WTC11 (cell line): ENCODE measurements at regions not wholly inside any gene's neighbourhood (a gene's known extent, or its start where the extent isn't known, plus 50 kb on each side); places are given as distances from the start of the nearest gene placed in this dataset.

Experiments
- ATAC-seq: fragments of 200-7000 bp; cut with Tn5 transposase; 2 replicates; pipeline ENCODE4 v1.10.0; 2021; ENCODE audit warnings: mild to moderate bottlenecking, moderate library complexity
- CTCF ChIA-PET: fragments of 300-600 bp; sonication (Branson Sonifier 250); formaldehyde crosslinking; loops from one replicate; lab custom pipeline; 2021; ENCODE audit warnings: antibody characterized with exemption; lab: Charles Lee
- POLR2A ChIA-PET: fragments of 350-600 bp; sonication (Branson Sonifier 250); formaldehyde crosslinking; loops from one replicate; lab custom pipeline; 2021; ENCODE audit warnings: antibody characterized with exemption; lab: Charles Lee
- DNase-seq: peaks from one replicate; pipeline ENCODE4 v3.0.0; 2021; ENCODE audit warnings: low spot score
- H3K27ac Mint-ChIP-seq: 2 replicates; pipeline ENCODE4 v1.8.0; 2021; ENCODE audit warnings: mixed read lengths
- H3K27me3 Mint-ChIP-seq: 2 replicates; pipeline ENCODE4 v1.8.0; 2021; ENCODE audit warnings: low read depth, mild to moderate bottlenecking, moderate library complexity, mixed read lengths
- H3K36me3 Mint-ChIP-seq: 2 replicates; pipeline ENCODE4 v1.8.0; 2021; ENCODE audit warnings: mixed read lengths
- H3K4me1 Mint-ChIP-seq: 2 replicates; pipeline ENCODE4 v1.8.0; 2022; ENCODE audit warnings: mixed read lengths
- H3K4me3 Mint-ChIP-seq: 2 replicates; pipeline ENCODE4 v1.8.0; 2021; ENCODE audit warnings: mild to moderate bottlenecking, moderate library complexity, mixed read lengths
- H3K9me3 Mint-ChIP-seq: 2 replicates; pipeline ENCODE4 v1.8.0; 2021; ENCODE audit warnings: mixed read lengths
- CREM ChIP-seq: sonication (generic); formaldehyde crosslinking; IDR thresholded peaks from 2 replicates; pipeline ENCODE4 v1.8.1; 2022; ENCODE audit warnings: mild to moderate bottlenecking, missing genetic modification reagents, moderate library complexity
- FOXJ3 ChIP-seq: sonication (generic); formaldehyde crosslinking; IDR thresholded peaks from 2 replicates; pipeline ENCODE4 v1.9.0; 2021; ENCODE audit warnings: missing genetic modification reagents, mild to moderate bottlenecking, borderline replicate concordance
- FOXK1 ChIP-seq: sonication (generic); formaldehyde crosslinking; IDR thresholded peaks from 2 replicates; pipeline ENCODE4 v1.8.0; 2022; ENCODE audit warnings: mild to moderate bottlenecking, moderate library complexity, missing genetic modification reagents
- GRHL2 ChIP-seq: fragments of 250-450 bp; sonication (Bioruptor Pico); IDR thresholded peaks from 2 replicates; pipeline ENCODE4 v1.8.0; 2022; ENCODE audit warnings: mild to moderate bottlenecking, moderate library complexity; ENCODE audit not compliant: insufficient replicate concordance, severe bottlenecking
- KAT7 ChIP-seq: sonication (generic); formaldehyde crosslinking; IDR thresholded peaks from 2 replicates; pipeline ENCODE4 v1.8.1; 2023; ENCODE audit warnings: missing genetic modification reagents, mild to moderate bottlenecking, borderline replicate concordance
- MAX ChIP-seq: sonication (generic); formaldehyde crosslinking; IDR thresholded peaks from 2 replicates; pipeline ENCODE4 v1.8.0; 2022; ENCODE audit warnings: mild to moderate bottlenecking, missing genetic modification reagents
- NFE2L1 ChIP-seq: sonication (generic); formaldehyde crosslinking; IDR thresholded peaks from 2 replicates; pipeline ENCODE4 v1.8.1; 2023; ENCODE audit warnings: missing genetic modification reagents
- NFYB ChIP-seq: sonication (generic); formaldehyde crosslinking; conservative IDR thresholded peaks from 2 replicates; pipeline ENCODE4 v1.8.0; 2022; ENCODE audit warnings: low read depth, missing genetic modification reagents
- RORB ChIP-seq: fragments of 250-450 bp; sonication (Bioruptor Pico); IDR thresholded peaks from 2 replicates; pipeline ENCODE4 v1.9.0; 2021; ENCODE audit warnings: mild to moderate bottlenecking
- SP1 ChIP-seq: sonication (generic); formaldehyde crosslinking; conservative IDR thresholded peaks from 2 replicates; pipeline ENCODE4 v1.8.1; 2022; ENCODE audit warnings: missing genetic modification reagents
- USF1 ChIP-seq: sonication (generic); formaldehyde crosslinking; IDR thresholded peaks from 2 replicates; pipeline ENCODE4 v1.8.0; 2022; ENCODE audit warnings: mild to moderate bottlenecking, missing genetic modification reagents
- ZNF219 ChIP-seq: sonication (generic); formaldehyde crosslinking; IDR thresholded peaks from 2 replicates; pipeline ENCODE4 v1.8.0; 2023; ENCODE audit warnings: missing genetic modification reagents, mild to moderate bottlenecking, borderline replicate concordance
- ZNF232 ChIP-seq: sonication (generic); formaldehyde crosslinking; IDR thresholded peaks from 2 replicates; pipeline ENCODE4 v1.8.0; 2022; ENCODE audit warnings: mild to moderate bottlenecking, missing genetic modification reagents
- ZNF396 ChIP-seq: fragments of 250-450 bp; sonication (Bioruptor Pico); IDR thresholded peaks from 2 replicates; pipeline ENCODE4 v1.8.0; 2021; ENCODE audit warnings: mild to moderate bottlenecking, moderate library complexity, borderline replicate concordance
- ZNF671 ChIP-seq: fragments of 250-450 bp; sonication (Bioruptor Pico); IDR thresholded peaks from 2 replicates; pipeline ENCODE4 v1.8.0; 2021; ENCODE audit warnings: mild to moderate bottlenecking
- TF ChIP-seq, protein P1 (sequence below): fragments of 250-450 bp; sonication (Bioruptor Pico); IDR thresholded peaks from 2 replicates; pipeline ENCODE4 v1.9.0; 2021; ENCODE audit warnings: mild to moderate bottlenecking, borderline replicate concordance
- TF ChIP-seq, protein P2 (sequence below): sonication (generic); formaldehyde crosslinking; IDR thresholded peaks from 2 replicates; pipeline ENCODE4 v1.8.0; 2022; ENCODE audit warnings: mild to moderate bottlenecking, missing genetic modification reagents
- TF ChIP-seq, protein P3 (sequence below): sonication (generic); formaldehyde crosslinking; IDR thresholded peaks from 2 replicates; pipeline ENCODE4 v1.8.0; 2023; ENCODE audit warnings: missing genetic modification reagents

GRCh38 chr15:70345251-70346019 lies 247.7 kb upstream of the TLE3 start:
- no peak overlapping the region for H3K4me3 Mint-ChIP-seq
- H3K36me3 Mint-ChIP-seq, result no peaks in the 10 kb centered on the region
- H3K4me1 Mint-ChIP-seq, result peaks cover 11% of the 10 kb centered on the region
- no peak for DNase-seq
- H3K9me3 Mint-ChIP-seq, result no peaks in the 10 kb centered on the region
- TF ChIP-seq NFYB (CRISPR knock-in tag) (no peak), FOXJ3 (CRISPR knock-in tag) (no peak), SP1 (no peak), ZNF671 (CRISPR knock-in tag) (no peak), MAX (CRISPR knock-in tag) (no peak), CREM (CRISPR knock-in tag) (no peak), ZNF232 (no peak), NFE2L1 (CRISPR knock-in tag) (no peak)
- TF ChIP-seq, protein P1, sequence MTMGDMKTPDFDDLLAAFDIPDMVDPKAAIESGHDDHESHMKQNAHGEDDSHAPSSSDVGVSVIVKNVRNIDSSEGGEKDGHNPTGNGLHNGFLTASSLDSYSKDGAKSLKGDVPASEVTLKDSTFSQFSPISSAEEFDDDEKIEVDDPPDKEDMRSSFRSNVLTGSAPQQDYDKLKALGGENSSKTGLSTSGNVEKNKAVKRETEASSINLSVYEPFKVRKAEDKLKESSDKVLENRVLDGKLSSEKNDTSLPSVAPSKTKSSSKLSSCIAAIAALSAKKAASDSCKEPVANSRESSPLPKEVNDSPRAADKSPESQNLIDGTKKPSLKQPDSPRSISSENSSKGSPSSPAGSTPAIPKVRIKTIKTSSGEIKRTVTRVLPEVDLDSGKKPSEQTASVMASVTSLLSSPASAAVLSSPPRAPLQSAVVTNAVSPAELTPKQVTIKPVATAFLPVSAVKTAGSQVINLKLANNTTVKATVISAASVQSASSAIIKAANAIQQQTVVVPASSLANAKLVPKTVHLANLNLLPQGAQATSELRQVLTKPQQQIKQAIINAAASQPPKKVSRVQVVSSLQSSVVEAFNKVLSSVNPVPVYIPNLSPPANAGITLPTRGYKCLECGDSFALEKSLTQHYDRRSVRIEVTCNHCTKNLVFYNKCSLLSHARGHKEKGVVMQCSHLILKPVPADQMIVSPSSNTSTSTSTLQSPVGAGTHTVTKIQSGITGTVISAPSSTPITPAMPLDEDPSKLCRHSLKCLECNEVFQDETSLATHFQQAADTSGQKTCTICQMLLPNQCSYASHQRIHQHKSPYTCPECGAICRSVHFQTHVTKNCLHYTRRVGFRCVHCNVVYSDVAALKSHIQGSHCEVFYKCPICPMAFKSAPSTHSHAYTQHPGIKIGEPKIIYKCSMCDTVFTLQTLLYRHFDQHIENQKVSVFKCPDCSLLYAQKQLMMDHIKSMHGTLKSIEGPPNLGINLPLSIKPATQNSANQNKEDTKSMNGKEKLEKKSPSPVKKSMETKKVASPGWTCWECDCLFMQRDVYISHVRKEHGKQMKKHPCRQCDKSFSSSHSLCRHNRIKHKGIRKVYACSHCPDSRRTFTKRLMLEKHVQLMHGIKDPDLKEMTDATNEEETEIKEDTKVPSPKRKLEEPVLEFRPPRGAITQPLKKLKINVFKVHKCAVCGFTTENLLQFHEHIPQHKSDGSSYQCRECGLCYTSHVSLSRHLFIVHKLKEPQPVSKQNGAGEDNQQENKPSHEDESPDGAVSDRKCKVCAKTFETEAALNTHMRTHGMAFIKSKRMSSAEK, result no peak
- TF ChIP-seq, protein P2, sequence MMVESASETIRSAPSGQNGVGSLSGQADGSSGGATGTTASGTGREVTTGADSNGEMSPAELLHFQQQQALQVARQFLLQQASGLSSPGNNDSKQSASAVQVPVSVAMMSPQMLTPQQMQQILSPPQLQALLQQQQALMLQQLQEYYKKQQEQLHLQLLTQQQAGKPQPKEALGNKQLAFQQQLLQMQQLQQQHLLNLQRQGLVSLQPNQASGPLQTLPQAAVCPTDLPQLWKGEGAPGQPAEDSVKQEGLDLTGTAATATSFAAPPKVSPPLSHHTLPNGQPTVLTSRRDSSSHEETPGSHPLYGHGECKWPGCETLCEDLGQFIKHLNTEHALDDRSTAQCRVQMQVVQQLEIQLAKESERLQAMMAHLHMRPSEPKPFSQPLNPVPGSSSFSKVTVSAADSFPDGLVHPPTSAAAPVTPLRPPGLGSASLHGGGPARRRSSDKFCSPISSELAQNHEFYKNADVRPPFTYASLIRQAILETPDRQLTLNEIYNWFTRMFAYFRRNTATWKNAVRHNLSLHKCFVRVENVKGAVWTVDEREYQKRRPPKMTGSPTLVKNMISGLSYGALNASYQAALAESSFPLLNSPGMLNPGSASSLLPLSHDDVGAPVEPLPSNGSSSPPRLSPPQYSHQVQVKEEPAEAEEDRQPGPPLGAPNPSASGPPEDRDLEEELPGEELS (CRISPR knock-in tag), result no peak
- POLR2A ChIA-PET, result interaction anchor here (0.6 kb wide), 1 partner anchor 248 kb away, joined by 5 read pairs; the partner anchor contains the start of gene TLE3
- CTCF ChIA-PET, result no interaction called here
- no peak overlapping the region for H3K27ac Mint-ChIP-seq
- no peaks in the 10 kb centered on the region for H3K27me3 Mint-ChIP-seq
- no peak for ATAC-seq

- Mint-ChIP-seq H3K27me3 (no peaks in the 10 kb centered on the region), H3K36me3 (no peaks in the 10 kb centered on the region)
- no peak for DNase-seq
- TF ChIP-seq, protein P1, result no peak
- TF ChIP-seq FOXK1 (CRISPR knock-in tag) (no peak), RORB (CRISPR knock-in tag) (no peak), USF1 (CRISPR knock-in tag) (no peak), KAT7 (CRISPR knock-in tag) (no peak), ZNF396 (CRISPR knock-in tag) (no peak), ZNF219 (CRISPR knock-in tag) (no peak), SP1 (no peak), GRHL2 (CRISPR knock-in tag) (no peak)
- TF ChIP-seq, protein P2 (CRISPR knock-in tag), result no peak
- TF ChIP-seq, protein P3, sequence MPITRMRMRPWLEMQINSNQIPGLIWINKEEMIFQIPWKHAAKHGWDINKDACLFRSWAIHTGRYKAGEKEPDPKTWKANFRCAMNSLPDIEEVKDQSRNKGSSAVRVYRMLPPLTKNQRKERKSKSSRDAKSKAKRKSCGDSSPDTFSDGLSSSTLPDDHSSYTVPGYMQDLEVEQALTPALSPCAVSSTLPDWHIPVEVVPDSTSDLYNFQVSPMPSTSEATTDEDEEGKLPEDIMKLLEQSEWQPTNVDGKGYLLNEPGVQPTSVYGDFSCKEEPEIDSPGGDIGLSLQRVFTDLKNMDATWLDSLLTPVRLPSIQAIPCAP (CRISPR knock-in tag), result no peak
Measured at GRCh38 chr15:70344666-70345065, 246.9 kb upstream of the TLE3 start.

More at GRCh38 chr15:70344666-70345065, 246.9 kb upstream of the TLE3 start:
- no peak overlapping the region for H3K27ac Mint-ChIP-seq
- ATAC-seq, result no peak
- ChIA-PET CTCF (interaction anchor here (1.1 to 2.4 kb wide), 2 partner anchors 10 to 29 kb away, joined by 3 to 11 read pairs; no protein-coding TSS in a partner anchor), POLR2A (interaction anchor here (0.5 to 0.6 kb wide), 2 partner anchors 247 to 278 kb away, joined by 3 to 5 read pairs; partner anchors contain the start of gene TLE3)
- H3K4me3 Mint-ChIP-seq, result no peak overlapping the region
- no peaks in the 10 kb centered on the region for H3K9me3 Mint-ChIP-seq
- H3K4me1 Mint-ChIP-seq, result peaks cover 11% of the 10 kb centered on the region
